ENCODE measurements at regions not wholly inside any gene's neighbourhood (a gene's known extent, or its start where the extent isn't known, plus 50 kb on each side); places are given as distances from the start of the nearest gene placed in this dataset.

DNA sequence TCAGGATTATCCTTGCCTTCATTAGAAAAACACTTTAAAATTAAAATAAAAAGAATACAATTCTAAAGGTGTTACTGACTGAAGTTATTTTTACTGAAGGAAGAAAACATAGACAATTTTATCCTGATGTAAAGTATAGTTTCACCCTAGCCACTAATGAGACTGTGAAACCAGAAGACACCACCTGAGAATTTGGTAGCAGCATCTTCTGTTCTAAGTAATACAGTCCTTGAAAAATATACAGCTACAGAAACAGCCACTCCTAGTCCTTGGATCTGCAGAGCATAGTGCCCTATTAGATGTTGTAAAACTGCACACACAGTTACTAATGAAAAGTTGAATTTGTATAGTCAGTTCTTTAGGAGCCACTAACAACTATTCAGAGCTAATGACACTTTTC is 377.7 kb downstream of the PRR16 start:
- no peak overlapping the region for H3K4me3 Mint-ChIP-seq
- Histone ChIP-seq H3K27ac (ENCODE audit: low read length in 2 of 2) (no peak overlapping the region), H3K79me2 (ENCODE audit: control insufficient read depth, insufficient read depth, low read length) (no peaks in the 10 kb centered on the region), H3K9ac (ENCODE audit: low read length) (no peak overlapping the region), H4K20me1 (ENCODE audit: control insufficient read depth, insufficient read depth, low read length, poor library complexity, severe bottlenecking) (no peaks in the 10 kb centered on the region), H3K4me2 (replicated peaks; ENCODE audit: low read depth, low read length, poor library complexity, severe bottlenecking) (no peak overlapping the region), H2AFZ (ENCODE audit: insufficient read depth, low read depth, low read length, poor library complexity, severe bottlenecking) (no peak overlapping the region), H3K4me1 (ENCODE audit: control insufficient read depth in 2 of 2, insufficient read depth in 2 of 2, low read length in 2 of 2) (no peaks in the 10 kb centered on the region), H3K9me3 (ENCODE audit: control extremely low read depth in 1 of 3, control insufficient read depth in 2 of 3, insufficient read depth in 1 of 3, low read length in 2 of 3) (no peaks in the 10 kb centered on the region), H3K27me3 (replicated peaks in 1 of 4; ENCODE audit: control extremely low read depth in 1 of 4, control insufficient read depth in 3 of 4, insufficient read depth in 4 of 4, low read length in 3 of 4) (no peaks in the 10 kb centered on the region), H3K4me3 (ENCODE audit: control extremely low read depth in 1 of 5, extremely low read depth in 1 of 5, insufficient read depth in 1 of 5, low read depth in 2 of 5, low read length in 4 of 5) (no peak overlapping the region), H3K36me3 (replicated peaks in 1 of 2; ENCODE audit: control extremely low read depth in 1 of 2, control insufficient read depth in 1 of 2, extremely low read depth in 1 of 2, insufficient read depth in 2 of 2, low read length in 1 of 2) (no peaks in the 10 kb centered on the region)
- DNase-seq (no peak), ATAC-seq (ENCODE audit: low read depth) (no peak)
- ChIA-PET POLR2A (no interaction called here), CTCF (no interaction called here)
- H3K4me1 Mint-ChIP-seq: no peaks in the 10 kb centered on the region
- intact Hi-C loops (cut with micrococcal nuclease): no loop called here
- no peaks in the 10 kb centered on the region for H3K27me3 Mint-ChIP-seq
- TF ChIP-seq EZH2 (IDR thresholded peaks at IDR 0.05; ENCODE audit: borderline replicate concordance, insufficient read depth, low read depth, low read length, poor library complexity, severe bottlenecking): no peak
- TF ChIP-seq, protein P1, sequence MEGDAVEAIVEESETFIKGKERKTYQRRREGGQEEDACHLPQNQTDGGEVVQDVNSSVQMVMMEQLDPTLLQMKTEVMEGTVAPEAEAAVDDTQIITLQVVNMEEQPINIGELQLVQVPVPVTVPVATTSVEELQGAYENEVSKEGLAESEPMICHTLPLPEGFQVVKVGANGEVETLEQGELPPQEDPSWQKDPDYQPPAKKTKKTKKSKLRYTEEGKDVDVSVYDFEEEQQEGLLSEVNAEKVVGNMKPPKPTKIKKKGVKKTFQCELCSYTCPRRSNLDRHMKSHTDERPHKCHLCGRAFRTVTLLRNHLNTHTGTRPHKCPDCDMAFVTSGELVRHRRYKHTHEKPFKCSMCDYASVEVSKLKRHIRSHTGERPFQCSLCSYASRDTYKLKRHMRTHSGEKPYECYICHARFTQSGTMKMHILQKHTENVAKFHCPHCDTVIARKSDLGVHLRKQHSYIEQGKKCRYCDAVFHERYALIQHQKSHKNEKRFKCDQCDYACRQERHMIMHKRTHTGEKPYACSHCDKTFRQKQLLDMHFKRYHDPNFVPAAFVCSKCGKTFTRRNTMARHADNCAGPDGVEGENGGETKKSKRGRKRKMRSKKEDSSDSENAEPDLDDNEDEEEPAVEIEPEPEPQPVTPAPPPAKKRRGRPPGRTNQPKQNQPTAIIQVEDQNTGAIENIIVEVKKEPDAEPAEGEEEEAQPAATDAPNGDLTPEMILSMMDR (IDR thresholded peaks at IDR 0.05): no peak
- H3K9me3 Mint-ChIP-seq (ENCODE audit: insufficient read depth): no peaks in the 10 kb centered on the region
- H3K27ac Mint-ChIP-seq: no peak overlapping the region

GRCh38 chr5:120843390-120843980 is 379.4 kb downstream of the PRR16 start:
- no peak overlapping the region for H3K4me3 Mint-ChIP-seq
- no peak overlapping the region for H3K27ac Mint-ChIP-seq
- Histone ChIP-seq H3K9ac (ENCODE audit: low read length) (no peak overlapping the region), H3K27me3 (replicated peaks in 1 of 4; ENCODE audit: control extremely low read depth in 1 of 4, control insufficient read depth in 3 of 4, insufficient read depth in 4 of 4, low read length in 3 of 4) (no peaks in the 10 kb centered on the region), H3K4me1 (ENCODE audit: control insufficient read depth in 2 of 2, insufficient read depth in 2 of 2, low read length in 2 of 2) (no peaks in the 10 kb centered on the region), H3K4me2 (replicated peaks; ENCODE audit: low read depth, low read length, poor library complexity, severe bottlenecking) (no peak overlapping the region), H3K36me3 (replicated peaks in 1 of 2; ENCODE audit: control extremely low read depth in 1 of 2, control insufficient read depth in 1 of 2, extremely low read depth in 1 of 2, insufficient read depth in 2 of 2, low read length in 1 of 2) (no peaks in the 10 kb centered on the region), H3K27ac (ENCODE audit: low read length in 2 of 2) (no peak overlapping the region), H3K9me3 (ENCODE audit: control extremely low read depth in 1 of 3, control insufficient read depth in 2 of 3, insufficient read depth in 1 of 3, low read length in 2 of 3) (no peaks in the 10 kb centered on the region), H2AFZ (ENCODE audit: insufficient read depth, low read depth, low read length, poor library complexity, severe bottlenecking) (no peak overlapping the region), H4K20me1 (ENCODE audit: control insufficient read depth, insufficient read depth, low read length, poor library complexity, severe bottlenecking) (no peaks in the 10 kb centered on the region), H3K4me3 (ENCODE audit: control extremely low read depth in 1 of 5, extremely low read depth in 1 of 5, insufficient read depth in 1 of 5, low read depth in 2 of 5, low read length in 4 of 5) (no peak overlapping the region), H3K79me2 (ENCODE audit: control insufficient read depth, insufficient read depth, low read length) (no peaks in the 10 kb centered on the region)
- H3K27me3 Mint-ChIP-seq: no peaks in the 10 kb centered on the region
- CTCF ChIA-PET: no interaction called here
- H3K4me1 Mint-ChIP-seq: no peaks in the 10 kb centered on the region
- WGBS (ENCODE audit: insufficient coverage): 95% methylated on average over 3 of the region's 3 CpGs
- ATAC-seq (ENCODE audit: low read depth) (no peak), DNase-seq (no peak)
- intact Hi-C loops (cut with micrococcal nuclease): no loop called here
- POLR2A ChIA-PET: no interaction called here
- no peaks in the 10 kb centered on the region for H3K9me3 Mint-ChIP-seq (ENCODE audit: insufficient read depth)
- no peak for TF ChIP-seq EZH2 (IDR thresholded peaks at IDR 0.05; ENCODE audit: borderline replicate concordance, insufficient read depth, low read depth, low read length, poor library complexity, severe bottlenecking)
- TF ChIP-seq, protein P1 (IDR thresholded peaks at IDR 0.05): no peak

Measured in B cell (primary cell).